H1 (cell line): ENCODE measurements at regions not wholly inside any gene's neighbourhood (a gene's known extent, or its start where the extent isn't known, plus 50 kb on each side); places are given as distances from the start of the nearest gene placed in this dataset.

ENCODE experiments used
- GABPA ChIP-seq: IDR thresholded peaks from 2 replicates; pipeline ENCODE4 v1.6.1; 2011; ENCODE audit warnings: mild to moderate bottlenecking, low read length, moderate library complexity, borderline replicate concordance; ENCODE audit not compliant: insufficient read depth
- GTF2F1 ChIP-seq: IDR thresholded peaks from 2 replicates; pipeline ENCODE4 v1.6.1; 2012; ENCODE audit warnings: low read depth, low read length, improper control_type of control experiment, borderline replicate concordance
- KDM4A ChIP-seq: IDR thresholded peaks from one replicate; pipeline ENCODE4 v1.7.1; 2012; ENCODE audit warnings: low read depth, mild to moderate bottlenecking, moderate library complexity, low read length, inconsistent platforms; ENCODE audit not compliant: severe bottlenecking

DNA sequence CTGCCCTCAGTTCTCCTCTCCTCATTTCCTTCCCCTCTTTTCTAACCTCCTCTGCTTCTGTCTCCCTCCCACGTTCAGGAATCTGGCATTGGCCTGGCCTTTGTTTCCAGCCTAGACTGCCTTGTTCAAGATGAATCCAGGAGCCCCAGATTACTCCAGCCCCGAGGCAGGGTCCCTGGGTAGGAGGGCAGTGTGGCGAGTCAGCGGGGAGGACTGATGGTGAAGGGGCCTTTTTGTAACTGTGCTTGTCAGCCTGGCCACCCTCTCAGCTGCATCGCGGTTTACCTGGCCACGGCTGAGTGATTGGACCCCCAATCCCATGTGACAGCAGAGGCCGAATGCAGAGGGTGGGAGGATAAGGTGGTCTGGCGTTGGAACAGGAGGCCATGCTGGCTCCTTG is 96.1 kb upstream of the SHH start (continued):
- TF ChIP-seq GABPA: no peak
- no peak for TF ChIP-seq KDM4A
- no peak for TF ChIP-seq GTF2F1
